ENCODE measurements at regions not wholly inside any gene's neighbourhood (a gene's known extent, or its start where the extent isn't known, plus 50 kb on each side); places are given as distances from the start of the nearest gene placed in this dataset.

- no peak for FAIRE-seq
- H3K4me3 Mint-ChIP-seq (ENCODE audit: unreplicated experiment): no peak overlapping the region
Observed at GRCh38 chr9:26458054-26458453, 434.5 kb downstream of the CAAP1 start.

GRCh38 chr9:26457151-26457550 lies 435.5 kb downstream of the CAAP1 start:
- FAIRE-seq: no peak
- Mint-ChIP-seq H3K4me1 (ENCODE audit: low read depth, unreplicated experiment) (peaks cover 7% of the 10 kb centered on the region), H3K36me3 (ENCODE audit: low read depth, unreplicated experiment) (no peaks in the 10 kb centered on the region), H3K4me3 (ENCODE audit: unreplicated experiment) (no peak overlapping the region), H3K27me3 (ENCODE audit: low read depth, unreplicated experiment) (no peaks in the 10 kb centered on the region), H3K9me3 (ENCODE audit: unreplicated experiment) (no peaks in the 10 kb centered on the region), H3K27ac (ENCODE audit: unreplicated experiment) (no peak overlapping the region)
- no peaks in the 10 kb centered on the region for H3K79me2 ChIP-seq (ENCODE audit: insufficient read depth, low read length)
- H2AFZ ChIP-seq (ENCODE audit: low read depth, low read length): no peak overlapping the region
- H3K4me1 ChIP-seq (ENCODE audit: insufficient read depth, low read length): no peaks in the 10 kb centered on the region
- H3K27ac ChIP-seq (ENCODE audit: low read depth, low read length): no peak overlapping the region
- H3K9ac ChIP-seq (ENCODE audit: low read length): no peak overlapping the region
- no peaks in the 10 kb centered on the region for H3K36me3 ChIP-seq (ENCODE audit: insufficient read depth, low read length)
- no peak overlapping the region for H3K4me3 ChIP-seq (ENCODE audit: insufficient read depth, low read depth, low read length)
- DNase-seq (ENCODE audit: low read depth): no peak
- no peaks in the 10 kb centered on the region for H3K9me3 ChIP-seq (ENCODE audit: insufficient read depth, low read depth, low read length)
- no peaks in the 10 kb centered on the region for H3K27me3 ChIP-seq (ENCODE audit: insufficient read depth, low read length)
- TF ChIP-seq EZH2 (IDR thresholded peaks at IDR 0.05; ENCODE audit: insufficient read depth, low read length) (no peak), CTCF (IDR thresholded peaks at IDR 0.05; ENCODE audit: insufficient read depth, low read depth, low read length) (no peak)
- H3K4me2 ChIP-seq (ENCODE audit: low read length): no peak overlapping the region
- H4K20me1 ChIP-seq (ENCODE audit: insufficient read depth, low read length): no peaks in the 10 kb centered on the region

More at GRCh38 chr9:26458054-26458453, 434.5 kb downstream of the CAAP1 start:
- H3K79me2 ChIP-seq (ENCODE audit: insufficient read depth, low read length): no peaks in the 10 kb centered on the region
- peaks cover 7% of the 10 kb centered on the region for H3K4me1 Mint-ChIP-seq (ENCODE audit: low read depth, unreplicated experiment)
- no peaks in the 10 kb centered on the region for H3K4me1 ChIP-seq (ENCODE audit: insufficient read depth, low read length)
- TF ChIP-seq CTCF (IDR thresholded peaks at IDR 0.05; ENCODE audit: insufficient read depth, low read depth, low read length) (no peak), EZH2 (IDR thresholded peaks at IDR 0.05; ENCODE audit: insufficient read depth, low read length) (no peak)
- no peaks in the 10 kb centered on the region for H3K27me3 ChIP-seq (ENCODE audit: insufficient read depth, low read length)
- no peak overlapping the region for H3K4me3 ChIP-seq (ENCODE audit: insufficient read depth, low read depth, low read length)
- no peak overlapping the region for H3K4me2 ChIP-seq (ENCODE audit: low read length)
- H4K20me1 ChIP-seq (ENCODE audit: insufficient read depth, low read length): no peaks in the 10 kb centered on the region
- H3K9ac ChIP-seq (ENCODE audit: low read length): no peak overlapping the region
- no peak overlapping the region for H3K27ac Mint-ChIP-seq (ENCODE audit: unreplicated experiment)
- no peak overlapping the region for H2AFZ ChIP-seq (ENCODE audit: low read depth, low read length)
- no peaks in the 10 kb centered on the region for H3K9me3 Mint-ChIP-seq (ENCODE audit: unreplicated experiment)
- H3K27ac ChIP-seq (ENCODE audit: low read depth, low read length): no peak overlapping the region
- no peak for DNase-seq (ENCODE audit: low read depth)
- no peaks in the 10 kb centered on the region for H3K36me3 Mint-ChIP-seq (ENCODE audit: low read depth, unreplicated experiment)
- no peaks in the 10 kb centered on the region for H3K36me3 ChIP-seq (ENCODE audit: insufficient read depth, low read length)
- no peaks in the 10 kb centered on the region for H3K27me3 Mint-ChIP-seq (ENCODE audit: low read depth, unreplicated experiment)
- no peaks in the 10 kb centered on the region for H3K9me3 ChIP-seq (ENCODE audit: insufficient read depth, low read depth, low read length)

- no peak overlapping the region for H3K4me3 ChIP-seq (ENCODE audit: insufficient read depth, low read depth, low read length)
- no peaks in the 10 kb centered on the region for H3K27me3 ChIP-seq (ENCODE audit: insufficient read depth, low read length)
- Mint-ChIP-seq H3K27ac (ENCODE audit: unreplicated experiment) (no peak overlapping the region), H3K9me3 (ENCODE audit: unreplicated experiment) (no peaks in the 10 kb centered on the region), H3K36me3 (ENCODE audit: low read depth, unreplicated experiment) (no peaks in the 10 kb centered on the region), H3K4me1 (ENCODE audit: low read depth, unreplicated experiment) (no peaks in the 10 kb centered on the region), H3K27me3 (ENCODE audit: low read depth, unreplicated experiment) (no peaks in the 10 kb centered on the region), H3K4me3 (ENCODE audit: unreplicated experiment) (no peak overlapping the region)
- no peaks in the 10 kb centered on the region for H3K4me1 ChIP-seq (ENCODE audit: insufficient read depth, low read length)
- H3K27ac ChIP-seq (ENCODE audit: low read depth, low read length): no peak overlapping the region
- TF ChIP-seq EZH2 (IDR thresholded peaks at IDR 0.05; ENCODE audit: insufficient read depth, low read length): no peak
- no peak for TF ChIP-seq CTCF (IDR thresholded peaks at IDR 0.05; ENCODE audit: insufficient read depth, low read depth, low read length)
- H3K9ac ChIP-seq (ENCODE audit: low read length): no peak overlapping the region
- DNase-seq (ENCODE audit: low read depth) (no peak), FAIRE-seq (no peak)
- no peak overlapping the region for H3K4me2 ChIP-seq (ENCODE audit: low read length)
- no peaks in the 10 kb centered on the region for H3K79me2 ChIP-seq (ENCODE audit: insufficient read depth, low read length)
- H2AFZ ChIP-seq (ENCODE audit: low read depth, low read length): no peak overlapping the region
- H3K9me3 ChIP-seq (ENCODE audit: insufficient read depth, low read depth, low read length): peaks cover 2% of the 10 kb centered on the region
- no peaks in the 10 kb centered on the region for H4K20me1 ChIP-seq (ENCODE audit: insufficient read depth, low read length)
- H3K36me3 ChIP-seq (ENCODE audit: insufficient read depth, low read length): no peaks in the 10 kb centered on the region
Observed at GRCh38 chr9:26439061-26439624, 453.5 kb downstream of the CAAP1 start.
